SIG-M5 treated with dmso at 0.1 percent for 504 hours (cell line): ENCODE measurements at regions not wholly inside any gene's neighbourhood (a gene's known extent, or its start where the extent isn't known, plus 50 kb on each side); places are given as distances from the start of the nearest gene placed in this dataset.

Experiments used
- DNase-seq: peaks from one replicate; lab custom pipeline; 2025; ENCODE audit not compliant: unreplicated experiment; lab: John Stamatoyannopoulos, UW

DNA sequence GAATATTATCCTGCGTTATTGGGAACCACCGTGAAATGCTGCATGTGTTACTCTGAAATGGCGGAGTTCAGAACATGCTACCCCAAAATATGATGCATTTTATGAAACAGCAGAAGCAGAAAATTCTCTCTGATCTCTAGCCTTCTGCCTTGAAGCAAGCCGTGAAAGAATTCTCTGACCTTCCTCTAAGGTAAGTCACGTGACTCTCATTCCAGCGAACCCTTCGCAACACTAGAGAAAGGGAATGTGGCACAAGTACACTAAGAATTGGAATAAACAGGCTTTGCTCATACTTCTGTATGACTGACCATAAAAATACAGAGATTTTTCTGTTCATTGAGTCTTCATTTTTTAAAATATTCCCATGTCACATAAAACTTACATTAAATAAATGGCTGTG is 805.6 kb upstream of the LRRC4C start:
- no peak for DNase-seq

- DNase-seq: no peak
Measured at GRCh38 chr11:42271306-42271705, 811.9 kb upstream of the LRRC4C start.

DNA sequence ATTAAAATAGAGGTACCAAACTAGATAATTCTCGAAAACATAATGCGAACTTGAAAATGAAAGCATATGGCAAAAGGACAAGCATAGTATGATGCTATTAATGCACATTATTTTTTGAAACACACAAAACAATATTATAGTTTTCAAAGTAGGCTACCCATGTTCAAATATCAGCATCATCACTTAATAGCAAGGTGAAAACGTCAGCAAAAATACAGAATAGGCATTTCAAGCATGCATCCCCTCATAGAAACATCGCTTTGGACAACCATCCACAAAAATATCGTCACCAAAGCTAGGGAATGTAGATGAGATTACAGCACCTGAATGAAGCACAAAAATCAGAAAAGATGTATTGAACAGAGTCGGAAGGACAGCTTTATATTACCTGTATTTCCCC is 814.5 kb upstream of the LRRC4C start:
- DNase-seq: no peak

DNA sequence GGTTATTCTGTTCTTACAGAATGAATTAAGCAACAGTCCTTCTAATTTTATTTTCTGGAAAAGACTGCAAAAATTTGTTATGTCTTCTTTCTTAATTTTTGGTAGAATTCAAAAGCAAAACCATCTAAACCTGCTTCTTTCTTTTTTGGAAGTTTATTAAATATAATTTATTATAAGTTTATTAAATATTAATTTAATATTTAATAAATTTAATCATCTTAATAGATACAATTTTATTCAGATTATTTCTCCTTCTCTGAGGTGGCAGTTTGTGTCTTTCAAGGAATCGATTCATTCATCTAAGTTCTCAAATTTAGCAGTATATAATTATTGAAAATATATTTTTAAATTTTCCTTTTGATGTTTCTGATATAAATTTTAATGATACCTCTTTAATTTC is 837.5 kb upstream of the LRRC4C start:
- DNase-seq: no peak

DNA sequence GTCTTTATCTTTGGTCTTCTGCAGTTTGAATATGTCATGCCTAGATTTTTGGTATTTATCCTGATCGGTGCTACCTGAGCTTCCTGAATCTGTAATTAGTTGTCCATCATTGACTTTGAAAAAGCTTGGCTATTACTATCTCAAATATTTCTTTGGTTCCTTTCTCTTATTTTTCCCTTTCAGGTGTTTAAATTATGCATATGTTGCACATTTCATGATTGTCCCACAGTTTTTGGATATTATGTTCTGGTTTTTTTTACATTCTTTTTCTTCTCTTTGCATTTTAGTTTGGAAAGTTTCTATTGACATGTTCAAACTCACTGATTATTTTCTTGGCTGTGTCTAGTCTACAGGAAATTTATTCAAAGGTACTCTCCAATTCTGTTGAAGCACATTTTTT is 840.3 kb upstream of the LRRC4C start:
- no peak for DNase-seq

- no peak for DNase-seq
Measured at GRCh38 chr11:42301777-42302176, 842.3 kb upstream of the LRRC4C start.

GRCh38 chr11:42311514-42311913 is 852.1 kb upstream of the LRRC4C start:
- DNase-seq: no peak

DNA sequence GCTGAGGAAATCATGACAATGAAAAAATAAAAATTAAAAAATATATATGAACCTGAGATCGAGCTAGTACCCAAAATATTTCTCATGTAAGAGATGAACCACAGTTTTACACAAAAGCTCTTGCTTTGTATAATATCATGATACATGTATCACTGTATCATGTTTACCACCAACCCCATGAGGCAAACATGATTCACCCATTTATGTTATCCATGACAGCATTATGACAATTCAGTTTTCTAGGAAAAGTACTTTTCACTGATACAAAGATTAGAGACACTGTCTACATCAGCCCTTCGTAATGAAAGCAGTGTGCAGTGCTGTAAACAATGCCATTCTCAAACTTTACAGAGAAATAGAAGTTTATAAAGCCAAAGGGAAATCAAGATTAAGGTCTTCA is 852.5 kb upstream of the LRRC4C start:
- DNase-seq: no peak

DNA sequence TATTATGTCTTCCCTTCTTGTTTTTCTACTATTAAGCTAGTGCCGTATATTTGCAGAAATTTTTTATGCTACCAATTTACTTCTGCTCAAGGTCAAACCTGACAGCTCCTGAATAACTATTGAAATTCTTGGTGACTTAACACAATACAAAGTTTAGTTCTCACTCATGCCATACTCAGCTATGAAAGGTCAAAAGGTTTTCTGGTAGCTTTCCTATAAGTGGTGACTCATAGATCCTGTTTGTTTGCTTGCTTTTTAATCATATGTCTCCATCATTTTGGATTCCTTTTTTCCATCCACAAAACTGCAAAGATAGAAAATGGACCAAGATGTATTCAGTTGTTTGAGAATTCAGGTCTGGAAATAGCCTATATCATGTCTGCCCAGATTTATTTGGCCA is 855.8 kb upstream of the LRRC4C start:
- no peak for DNase-seq

GRCh38 chr11:42315846-42316245 is 856.4 kb upstream of the LRRC4C start:
- DNase-seq: no peak

DNA sequence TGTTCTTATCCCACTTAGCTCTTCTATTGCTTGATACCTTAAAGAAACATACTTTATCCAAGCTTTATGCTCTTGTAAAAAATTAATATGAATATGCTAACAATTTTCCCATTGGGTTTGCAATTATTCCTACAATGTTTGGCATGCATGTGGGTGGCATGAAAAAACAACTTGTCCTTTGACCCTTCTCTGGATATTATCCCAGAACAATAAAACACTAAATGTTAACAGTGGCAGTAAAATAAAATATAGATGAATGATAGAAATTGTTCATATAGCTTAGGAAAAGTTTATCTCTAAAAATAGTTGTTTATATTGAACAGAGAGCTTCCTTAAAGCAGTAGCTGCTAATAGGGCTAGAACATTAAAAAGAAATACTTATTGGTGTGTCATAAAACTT is 860.5 kb upstream of the LRRC4C start:
- no peak for DNase-seq

- DNase-seq: no peak
Measured at GRCh38 chr11:42329929-42330565, 870.6 kb upstream of the LRRC4C start.

DNA sequence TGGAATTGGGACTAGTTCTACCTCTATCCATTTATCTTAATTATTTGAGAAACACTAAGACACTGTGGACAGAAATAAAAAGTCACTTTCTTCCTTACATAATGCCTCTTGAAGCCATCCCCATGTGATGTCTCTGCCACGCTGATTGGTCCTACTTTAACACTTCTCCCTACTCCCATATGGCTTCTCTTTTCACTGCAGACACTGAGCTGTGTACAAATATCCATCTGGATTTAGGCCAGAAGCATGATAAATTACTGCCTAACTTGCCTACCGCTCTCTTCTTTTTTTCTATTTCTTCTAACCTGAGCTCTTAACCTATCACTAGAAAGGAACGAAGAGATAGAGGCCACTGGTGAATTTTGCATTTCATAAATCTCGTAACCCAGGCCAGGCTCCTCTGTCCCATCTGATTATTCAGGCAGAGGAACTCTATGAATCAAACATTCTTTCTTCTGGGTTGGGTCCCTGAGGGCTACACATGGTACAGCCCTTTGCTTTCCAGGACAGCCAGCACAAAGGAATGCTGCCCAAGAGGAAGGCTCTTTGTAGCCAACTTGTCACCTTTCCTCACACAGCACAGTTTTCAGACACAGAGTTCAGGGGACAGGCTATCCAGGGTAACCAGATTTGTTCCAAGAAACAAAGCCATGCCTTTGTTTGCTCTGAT is 878.5 kb upstream of the LRRC4C start:
- DNase-seq: no peak

DNA sequence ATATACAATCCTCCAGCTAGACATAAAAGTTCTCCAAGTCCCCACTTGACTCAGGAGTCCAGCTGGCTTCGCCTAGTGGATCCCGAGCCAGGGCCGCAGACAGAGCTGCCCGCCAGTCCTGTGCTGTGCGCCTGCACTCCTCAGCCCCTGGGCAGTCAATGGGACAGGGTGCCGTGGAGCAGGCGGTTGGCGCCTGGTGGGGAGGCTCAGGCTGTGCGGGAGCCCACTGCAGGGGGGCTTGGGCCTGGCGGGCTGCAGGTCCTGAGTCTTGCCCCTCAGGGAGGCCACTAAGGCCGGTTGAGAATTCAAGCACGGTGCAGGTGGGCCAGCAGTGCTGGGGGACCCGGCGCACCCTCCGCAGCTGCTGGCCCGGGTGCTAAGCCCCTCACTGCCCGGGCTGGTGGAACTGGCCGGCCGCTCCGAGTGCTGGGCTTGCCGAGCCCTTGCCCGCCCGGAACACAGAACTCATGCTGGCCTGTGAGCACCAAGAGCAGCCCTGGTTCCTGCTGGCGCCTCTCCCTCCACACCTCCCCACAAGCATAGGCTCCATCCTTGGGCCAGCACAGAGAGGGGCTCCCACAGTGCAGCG is 884.8 kb upstream of the LRRC4C start:
- DNase-seq: no peak

GRCh38 chr11:42345933-42346332 is 886.5 kb upstream of the LRRC4C start:
- DNase-seq: no peak

- DNase-seq: no peak
Measured at GRCh38 chr11:42363701-42364100, 904.2 kb upstream of the LRRC4C start.

DNA sequence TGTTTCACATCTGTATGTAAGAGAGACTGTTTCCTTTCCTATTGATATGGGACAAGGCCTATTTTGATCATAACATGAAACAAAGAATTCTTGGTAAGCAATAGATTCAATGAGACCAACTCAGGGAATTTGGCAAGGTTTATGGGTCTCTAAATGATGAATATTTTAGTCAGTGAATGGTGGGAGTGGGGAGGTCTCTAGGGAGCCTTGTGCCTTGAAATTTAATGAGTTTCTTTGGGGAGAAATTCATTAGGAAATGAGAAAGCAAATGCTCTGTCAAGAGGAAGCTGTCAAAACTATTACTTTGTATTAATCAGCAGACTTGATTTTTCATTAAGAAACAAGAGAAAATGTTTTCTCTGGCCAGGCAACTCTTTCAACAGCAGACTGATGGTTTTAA is 921.7 kb upstream of the API5 start:
- DNase-seq: no peak

DNA sequence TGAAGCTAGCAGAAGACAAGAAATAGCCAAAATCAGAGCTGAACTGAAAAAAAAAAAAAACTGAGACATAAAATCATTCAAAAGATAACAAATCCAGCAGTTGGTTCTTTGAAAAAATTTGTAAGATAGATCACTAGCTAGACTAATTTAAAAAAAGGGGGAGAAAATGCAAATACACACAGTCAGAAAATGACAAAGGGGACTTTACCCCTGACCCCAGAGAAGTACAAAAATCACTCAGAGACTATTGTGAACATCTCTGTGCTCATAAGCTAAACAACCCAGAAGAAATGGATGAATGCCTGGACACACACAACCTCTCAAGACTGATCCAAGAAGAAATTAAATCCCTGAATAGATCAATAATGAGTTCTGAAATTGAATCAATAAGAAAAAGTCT is 914.3 kb upstream of the API5 start:
- DNase-seq: no peak

DNA sequence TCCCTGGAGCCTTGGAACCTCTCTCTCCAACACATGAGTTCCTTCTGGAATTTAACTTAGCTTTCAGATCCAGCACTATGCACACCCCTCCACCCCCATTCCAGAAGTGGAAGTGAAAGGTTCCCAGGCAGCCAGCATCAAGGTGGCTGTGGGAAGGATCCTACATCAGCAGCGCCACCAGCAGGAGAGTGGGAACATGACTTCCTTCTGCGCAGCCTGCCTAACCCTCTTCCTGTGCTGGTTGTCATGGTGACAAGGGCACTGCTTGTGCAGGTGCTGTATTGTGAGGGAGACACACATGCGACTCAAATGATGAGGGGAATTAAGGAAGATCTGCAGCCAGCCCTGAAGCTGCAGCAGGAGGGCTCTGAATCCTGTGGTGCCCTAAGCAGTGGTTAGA is 904.5 kb upstream of the API5 start:
- DNase-seq: no peak

DNA sequence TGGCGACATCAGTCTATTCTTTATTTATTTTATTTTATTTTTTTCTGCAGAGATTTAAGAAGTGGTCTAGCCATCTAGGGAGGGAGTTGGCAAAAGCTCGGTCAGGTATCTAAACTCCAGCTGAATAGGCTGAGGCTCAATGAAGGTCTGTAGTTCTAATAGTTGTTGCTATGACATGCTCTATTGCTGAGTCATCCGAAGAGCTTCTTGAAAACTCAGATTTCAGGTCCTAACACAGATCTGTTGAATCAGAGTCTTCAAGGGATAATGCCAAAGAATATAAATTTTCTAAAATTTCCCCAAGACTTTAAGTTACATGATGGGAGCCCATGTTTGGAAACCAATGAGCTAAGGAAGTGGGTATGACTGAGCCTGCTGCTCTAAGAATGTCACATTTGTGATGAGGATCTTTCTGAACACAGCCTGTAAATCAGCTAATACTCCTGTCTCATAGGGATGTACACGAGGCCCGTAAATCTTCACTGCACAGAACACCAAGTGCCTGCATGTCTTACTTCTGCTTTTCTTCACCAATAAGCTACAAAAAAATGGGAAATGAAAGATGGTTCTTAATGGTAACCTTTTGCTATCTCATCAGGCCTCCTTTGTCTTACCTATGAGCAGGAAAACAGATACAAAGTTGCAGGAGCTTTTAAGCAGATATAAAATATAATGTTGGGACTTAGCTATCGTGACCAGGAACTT is 901.4 kb upstream of the API5 start:
- peak; percentile 42 for DNase-seq

DNA sequence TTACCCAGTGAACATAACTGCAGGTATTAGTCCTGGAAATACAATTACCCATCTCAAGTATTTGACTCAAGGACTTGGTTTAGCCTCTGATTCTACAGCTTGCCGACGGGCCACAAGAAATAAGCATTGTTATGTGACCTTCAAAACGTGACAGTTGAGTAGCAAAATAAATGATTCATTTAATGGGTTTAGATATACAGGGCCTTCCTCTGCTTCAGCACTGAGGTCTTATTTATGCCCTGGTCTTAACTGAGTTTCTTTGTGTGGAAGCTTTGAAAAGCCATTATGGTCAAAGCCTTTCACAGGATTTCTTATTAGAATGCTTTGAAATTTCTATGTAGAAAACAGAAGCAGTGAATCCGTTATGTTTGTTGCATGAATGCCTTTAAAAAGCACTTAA is 899.2 kb upstream of the API5 start:
- DNase-seq: no peak

- no peak for DNase-seq
Measured at GRCh38 chr11:42417691-42418090, 894.1 kb upstream of the API5 start.
